Fibroblast of lung (primary cell): ENCODE measurements at regions not wholly inside any gene's neighbourhood (a gene's known extent, or its start where the extent isn't known, plus 50 kb on each side); places are given as distances from the start of the nearest gene placed in this dataset.

Experiments
- DNase-seq, 2 donors: peaks; one replicate each; pipeline versions ENCODE4 v3.0.0 to v3.0.0-alpha.2; 2010; ENCODE audit warnings: low read depth in 2 of 2
- H2AFZ ChIP-seq: 2 replicates; pipeline ENCODE4 v1.5.1; 2012; ENCODE audit warnings: low read length, control low read depth, inconsistent platforms
- H3K27ac ChIP-seq: 2 replicates; pipeline ENCODE4 v1.5.1; 2011; ENCODE audit warnings: low read length, control low read depth; ENCODE audit not compliant: insufficient read depth
- H3K27me3 ChIP-seq: 2 replicates; pipeline ENCODE4 v1.5.1; 2011; ENCODE audit warnings: mild to moderate bottlenecking, low read length; ENCODE audit not compliant: control insufficient read depth, insufficient read depth
- H3K36me3 ChIP-seq: 2 replicates; pipeline ENCODE4 v1.5.1; 2011; ENCODE audit warnings: low read length; ENCODE audit not compliant: control insufficient read depth, insufficient read depth
- H3K4me1 ChIP-seq: 2 replicates; pipeline ENCODE4 v1.5.1; 2011; ENCODE audit warnings: low read length; ENCODE audit not compliant: control insufficient read depth, insufficient read depth; ENCODE audit errors: extremely low read depth
- H3K4me2 ChIP-seq: 2 replicates; pipeline ENCODE4 v1.5.1; 2011; ENCODE audit warnings: low read length, control low read depth; ENCODE audit not compliant: insufficient read depth; ENCODE audit errors: extremely low read depth
- H3K4me3 ChIP-seq, 4 experiments: fragments of 200-600 bp in 1 of 4; sonication (generic) in 1 of 4; replicated peaks in 1 of 4; 2 replicates each; pipeline ENCODE4 v1.5.1; 2011 to 2016; ENCODE audit warnings: low read length in 4 of 4, low read depth in 3 of 4, mild to moderate bottlenecking in 3 of 4, control low read depth in 2 of 4, inconsistent platforms in 1 of 4, mixed read lengths in 1 of 4; ENCODE audit not compliant: insufficient read depth in 1 of 4; ENCODE audit errors: control extremely low read depth in 1 of 4
- H3K79me2 ChIP-seq: 2 replicates; pipeline ENCODE4 v1.5.1; 2012; ENCODE audit warnings: mild to moderate bottlenecking, low read length, inconsistent platforms; ENCODE audit not compliant: control insufficient read depth, insufficient read depth
- H3K9ac ChIP-seq: 2 replicates; pipeline ENCODE4 v1.5.1; 2011; ENCODE audit warnings: mild to moderate bottlenecking, low read length, control low read depth; ENCODE audit not compliant: insufficient read depth
- H3K9me3 ChIP-seq: 2 replicates; pipeline ENCODE4 v1.5.1; 2012; ENCODE audit warnings: low read depth, low read length; ENCODE audit not compliant: control insufficient read depth, insufficient read depth
- H4K20me1 ChIP-seq: 2 replicates; pipeline ENCODE4 v1.5.1; 2011; ENCODE audit warnings: low read length; ENCODE audit not compliant: control insufficient read depth, insufficient read depth; ENCODE audit errors: extremely low read depth
- CTCF ChIP-seq, 2 donors: IDR thresholded peaks in 1 of 2; conservative IDR thresholded peaks in 1 of 2; 1 replicate in 1 of 2; 2 replicates in 1 of 2; pipeline ENCODE4 v1.5.1; 2011 to 2012; ENCODE audit warnings: low read length in 2 of 2, control low read depth in 1 of 2, inconsistent platforms in 1 of 2, low read depth in 1 of 2, mild to moderate bottlenecking in 1 of 2
- EZH2 ChIP-seq: IDR thresholded peaks from 2 replicates; pipeline ENCODE4 v1.5.1; 2012; ENCODE audit warnings: low read length, control low read depth, mild to moderate bottlenecking; ENCODE audit errors: missing control alignments

DNA sequence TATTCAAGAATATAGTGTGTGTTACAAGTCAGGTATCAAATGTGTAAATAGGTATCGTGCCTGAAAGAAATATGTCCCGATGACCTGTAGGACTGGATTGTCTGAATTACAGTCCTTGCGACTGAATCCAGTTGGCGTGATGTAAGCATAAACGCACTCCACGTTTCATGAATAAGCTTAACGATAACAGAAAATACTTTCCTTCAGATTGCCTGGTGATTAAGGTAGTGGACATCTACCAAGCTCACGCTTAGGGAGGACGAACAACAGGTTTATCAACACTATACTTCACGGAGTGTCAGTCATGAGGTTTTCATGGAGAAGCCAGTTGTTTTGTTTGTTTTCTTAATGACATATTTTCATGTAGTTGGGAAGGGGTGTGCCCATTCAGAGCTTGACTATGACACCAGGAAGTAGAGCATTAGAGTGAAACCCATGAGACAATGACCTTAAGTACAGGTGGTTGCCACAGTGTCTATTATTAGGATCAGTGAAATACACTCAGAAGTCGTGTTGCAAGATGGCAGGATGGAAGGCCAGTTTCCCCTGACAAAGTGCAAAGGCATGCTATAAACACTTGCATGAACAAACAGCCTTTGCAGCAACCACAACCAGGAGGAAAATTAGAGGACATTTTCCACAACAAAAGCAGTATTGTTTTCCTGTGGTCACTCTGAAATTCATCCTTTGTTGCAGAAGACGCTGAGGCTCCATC lies 305.8 kb upstream of the PRDM1 start:
- no peaks in the 10 kb centered on the region for H3K27me3 ChIP-seq
- H3K9me3 ChIP-seq: no peaks in the 10 kb centered on the region
- no peaks in the 10 kb centered on the region for H3K36me3 ChIP-seq
- H3K27ac ChIP-seq: no peak overlapping the region
- no peaks in the 10 kb centered on the region for H3K4me1 ChIP-seq
- no peak overlapping the region for H3K4me2 ChIP-seq
- no peak overlapping the region for H3K4me3 ChIP-seq
- H3K79me2 ChIP-seq: no peaks in the 10 kb centered on the region
- H2AFZ ChIP-seq: no peak overlapping the region
- no peaks in the 10 kb centered on the region for H4K20me1 ChIP-seq
- TF ChIP-seq EZH2 (no peak), CTCF (conservative IDR thresholded peaks at IDR 0.05 in 1 of 2, IDR thresholded peaks at IDR 0.05 in 1 of 2; ENCODE audit: low read depth in 1 of 2, low read length in 2 of 2) (no peak)
- DNase-seq: peak in 1 of 2 donors; percentile 36
- no peak overlapping the region for H3K9ac ChIP-seq

DNA sequence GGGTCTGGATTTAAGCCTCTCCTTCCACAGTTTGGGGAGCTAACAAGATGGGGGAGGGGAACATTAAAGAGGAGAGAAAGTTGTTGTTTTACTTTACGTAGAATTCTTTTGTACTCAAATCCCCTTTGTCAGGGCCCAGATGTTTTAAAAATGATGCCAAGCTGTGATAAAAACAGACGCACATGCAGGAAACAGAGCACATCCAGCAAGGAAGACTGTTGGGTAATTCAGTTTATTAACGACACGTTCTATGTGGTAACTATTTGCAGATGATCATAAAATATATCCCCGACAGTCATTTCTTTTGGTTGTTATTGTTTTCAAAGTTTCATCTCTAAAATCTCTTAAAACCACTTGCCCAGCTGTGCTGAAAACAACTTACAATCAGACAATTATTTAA lies 307.0 kb upstream of the PRDM1 start:
- Histone ChIP-seq H4K20me1 (no peaks in the 10 kb centered on the region), H3K27ac (no peak overlapping the region), H3K79me2 (no peaks in the 10 kb centered on the region), H3K4me1 (no peaks in the 10 kb centered on the region), H3K36me3 (no peaks in the 10 kb centered on the region), H2AFZ (no peak overlapping the region), H3K9ac (no peak overlapping the region), H3K9me3 (no peaks in the 10 kb centered on the region), H3K4me3 (no peak overlapping the region), H3K4me2 (no peak overlapping the region), H3K27me3 (no peaks in the 10 kb centered on the region)
- no peak for DNase-seq
- TF ChIP-seq CTCF (conservative IDR thresholded peaks at IDR 0.05 in 1 of 2, IDR thresholded peaks at IDR 0.05 in 1 of 2; ENCODE audit: low read depth in 1 of 2, low read length in 2 of 2) (no peak), EZH2 (no peak)

DNA sequence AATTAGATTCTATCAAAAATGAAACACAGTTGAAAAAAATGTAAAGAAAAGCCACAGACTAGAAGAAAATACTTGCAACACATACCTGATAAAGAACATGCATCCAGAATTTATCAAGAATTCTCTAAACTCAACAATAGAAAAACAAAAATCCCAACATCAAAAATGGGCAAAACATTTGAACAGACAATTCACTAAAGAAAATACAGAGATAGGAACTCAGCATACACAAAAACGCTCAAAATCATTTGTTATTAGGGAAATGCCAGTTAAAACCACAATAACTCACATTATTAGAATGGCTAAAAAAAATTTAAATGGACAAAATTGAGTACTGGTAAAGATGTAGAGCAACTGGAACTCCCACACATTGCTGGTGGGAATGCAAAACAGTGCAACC lies 311.0 kb upstream of the PRDM1 start:
- no peak overlapping the region for H3K9ac ChIP-seq
- H3K9me3 ChIP-seq: no peaks in the 10 kb centered on the region
- TF ChIP-seq EZH2 (no peak), CTCF (conservative IDR thresholded peaks at IDR 0.05 in 1 of 2, IDR thresholded peaks at IDR 0.05 in 1 of 2; ENCODE audit: low read depth in 1 of 2, low read length in 2 of 2) (no peak)
- no peaks in the 10 kb centered on the region for H3K36me3 ChIP-seq
- H3K79me2 ChIP-seq: no peaks in the 10 kb centered on the region
- H3K4me3 ChIP-seq: no peak overlapping the region
- no peak overlapping the region for H3K4me2 ChIP-seq
- DNase-seq: no peak
- H4K20me1 ChIP-seq: no peaks in the 10 kb centered on the region
- H3K4me1 ChIP-seq: peaks cover 2% of the 10 kb centered on the region
- H3K27me3 ChIP-seq: no peaks in the 10 kb centered on the region
- no peak overlapping the region for H2AFZ ChIP-seq
- no peak overlapping the region for H3K27ac ChIP-seq
